ENCODE measurements at regions not wholly inside any gene's neighbourhood (a gene's known extent, or its start where the extent isn't known, plus 50 kb on each side); places are given as distances from the start of the nearest gene placed in this dataset.

GRCh38 chr18:10088734-10089133 is 174.9 kb downstream of the VAPA start:
- TF ChIP-seq CTCF (conservative IDR thresholded peaks at IDR 0.05; ENCODE audit: low read depth, low read length) (no peak), SMC3 (IDR thresholded peaks at IDR 0.05; ENCODE audit: low read depth, low read length) (no peak), POLR2A (IDR thresholded peaks at IDR 0.05; ENCODE audit: low read depth, low read length) (no peak), FOS (IDR thresholded peaks at IDR 0.05; ENCODE audit: low read depth, low read length) (no peak), MXI1 (IDR thresholded peaks at IDR 0.05; ENCODE audit: borderline replicate concordance, low read depth, low read length) (no peak), RCOR1 (IDR thresholded peaks at IDR 0.05; ENCODE audit: insufficient replicate concordance, low read length) (no peak), ELK1 (IDR thresholded peaks at IDR 0.05; ENCODE audit: borderline replicate concordance, low read depth, low read length) (no peak), BHLHE40 (IDR thresholded peaks at IDR 0.05; ENCODE audit: low read depth, low read length) (no peak), CEBPB (IDR thresholded peaks at IDR 0.05; ENCODE audit: low read depth, low read length) (no peak), RFX5 (IDR thresholded peaks at IDR 0.05; ENCODE audit: low read depth, low read length) (no peak), RAD21 (IDR thresholded peaks at IDR 0.05; ENCODE audit: low read length) (no peak), USF2 (IDR thresholded peaks at IDR 0.05; ENCODE audit: low read depth, low read length) (no peak), CHD1 (IDR thresholded peaks at IDR 0.05; ENCODE audit: low read depth, low read length) (no peak), MAZ (IDR thresholded peaks at IDR 0.05; ENCODE audit: borderline replicate concordance, low read depth, low read length) (no peak)

All from IMR-90 (cell line).